ENCODE measurements at regions not wholly inside any gene's neighbourhood (a gene's known extent, or its start where the extent isn't known, plus 50 kb on each side); places are given as distances from the start of the nearest gene placed in this dataset.

DNA sequence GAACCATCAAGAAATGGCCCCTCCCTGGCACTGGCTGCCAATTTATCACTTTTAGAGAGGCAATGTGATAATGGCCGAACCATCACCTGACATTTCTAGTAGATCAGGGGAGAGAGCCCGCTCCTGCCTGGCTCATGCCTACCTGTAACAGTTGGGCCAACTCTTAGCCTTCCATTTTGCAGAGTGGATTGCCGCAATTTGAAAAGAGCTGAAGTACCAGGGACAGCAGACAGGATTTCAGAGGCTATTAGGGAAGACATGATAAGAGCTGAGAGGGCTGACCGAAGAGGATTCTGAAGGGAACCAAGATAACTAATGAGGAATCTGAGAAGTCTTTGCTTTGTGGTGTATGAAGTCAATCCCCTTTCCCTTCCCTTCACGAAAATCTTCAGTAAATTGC lies 121.2 kb upstream of the ANKRD28 start:
- no peak for TF ChIP-seq EZH2 (IDR thresholded peaks at IDR 0.05)
- no peak for TF ChIP-seq POLR2AphosphoS5 (IDR thresholded peaks at IDR 0.05; ENCODE audit: borderline replicate concordance, low read depth, low read length)
- TF ChIP-seq FOXP2 (optimal IDR thresholded peaks at IDR 0.05; ENCODE audit: control extremely low read depth, extremely low read length, insufficient read depth) = no peak

Data from SK-N-MC (cell line).